B cell (primary cell): ENCODE measurements at regions not wholly inside any gene's neighbourhood (a gene's known extent, or its start where the extent isn't known, plus 50 kb on each side); places are given as distances from the start of the nearest gene placed in this dataset.

ENCODE experiments used
- EZH2 ChIP-seq: IDR thresholded peaks from 2 replicates; pipeline ENCODE4 v1.6.1; 2012; ENCODE audit warnings: borderline replicate concordance, low read depth, mild to moderate bottlenecking, moderate library complexity, low read length; ENCODE audit not compliant: insufficient read depth, poor library complexity, severe bottlenecking
- TF ChIP-seq, protein P1 (sequence below): fragments of 200-600 bp; IDR thresholded peaks from one replicate; pipeline ENCODE4 v1.8.0; 2022; ENCODE audit warnings: antibody characterized with exemption, mild to moderate bottlenecking

DNA sequence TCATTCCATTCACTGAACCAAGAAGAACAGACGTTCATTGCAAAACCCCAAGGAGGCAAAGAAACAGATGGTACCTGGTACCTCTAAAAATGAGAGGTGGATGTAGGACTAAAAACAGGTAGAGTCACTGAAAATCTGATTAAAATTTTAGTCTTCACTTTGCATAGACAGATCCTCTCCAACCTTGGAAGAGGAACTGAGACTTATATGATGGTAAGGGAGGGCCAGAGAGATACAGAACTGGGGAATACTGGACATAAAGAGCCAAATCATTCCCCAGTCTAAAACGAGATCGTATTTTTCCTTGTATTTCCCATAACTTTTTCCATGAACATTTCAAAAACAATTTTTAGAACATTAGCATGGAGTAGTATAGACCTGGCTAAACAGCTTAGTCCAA is 59.7 kb upstream of the SPOPL start:
- TF ChIP-seq, protein P1, sequence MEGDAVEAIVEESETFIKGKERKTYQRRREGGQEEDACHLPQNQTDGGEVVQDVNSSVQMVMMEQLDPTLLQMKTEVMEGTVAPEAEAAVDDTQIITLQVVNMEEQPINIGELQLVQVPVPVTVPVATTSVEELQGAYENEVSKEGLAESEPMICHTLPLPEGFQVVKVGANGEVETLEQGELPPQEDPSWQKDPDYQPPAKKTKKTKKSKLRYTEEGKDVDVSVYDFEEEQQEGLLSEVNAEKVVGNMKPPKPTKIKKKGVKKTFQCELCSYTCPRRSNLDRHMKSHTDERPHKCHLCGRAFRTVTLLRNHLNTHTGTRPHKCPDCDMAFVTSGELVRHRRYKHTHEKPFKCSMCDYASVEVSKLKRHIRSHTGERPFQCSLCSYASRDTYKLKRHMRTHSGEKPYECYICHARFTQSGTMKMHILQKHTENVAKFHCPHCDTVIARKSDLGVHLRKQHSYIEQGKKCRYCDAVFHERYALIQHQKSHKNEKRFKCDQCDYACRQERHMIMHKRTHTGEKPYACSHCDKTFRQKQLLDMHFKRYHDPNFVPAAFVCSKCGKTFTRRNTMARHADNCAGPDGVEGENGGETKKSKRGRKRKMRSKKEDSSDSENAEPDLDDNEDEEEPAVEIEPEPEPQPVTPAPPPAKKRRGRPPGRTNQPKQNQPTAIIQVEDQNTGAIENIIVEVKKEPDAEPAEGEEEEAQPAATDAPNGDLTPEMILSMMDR: no peak
- TF ChIP-seq EZH2: no peak
